ENCODE measurements at regions not wholly inside any gene's neighbourhood (a gene's known extent, or its start where the extent isn't known, plus 50 kb on each side); places are given as distances from the start of the nearest gene placed in this dataset.

GRCh38 chr22:48425641-48426040 is 1402.0 kb downstream of the BRD1 start:
- Histone ChIP-seq H3K27me3 (ENCODE audit: control insufficient read depth, insufficient read depth, low read length) (no peaks in the 10 kb centered on the region; the same call in 1 of the 2 replicates), H3K36me3 (ENCODE audit: control insufficient read depth, insufficient read depth, low read length) (no peaks in the 10 kb centered on the region), H3K4me1 (ENCODE audit: control insufficient read depth, insufficient read depth, low read length) (no peaks in the 10 kb centered on the region), H3K9me3 (ENCODE audit: control insufficient read depth, insufficient read depth, low read depth, low read length) (no peaks in the 10 kb centered on the region), H3K27ac (ENCODE audit: low read length) (no peak overlapping the region), H3K4me3 (ENCODE audit: low read depth in 2 of 2, low read length in 2 of 2) (no peak overlapping the region)
- ATAC-seq (no peak), DNase-seq (ENCODE audit: low read depth, low spot score) (no peak)
- TF ChIP-seq SIN3A (IDR thresholded peaks at IDR 0.05; ENCODE audit: borderline replicate concordance, insufficient read depth, low read depth, low read length) (no peak), POLR2AphosphoS5 (IDR thresholded peaks at IDR 0.05; ENCODE audit: low read depth, low read length) (no peak), REST (IDR thresholded peaks at IDR 0.05; ENCODE audit: insufficient read depth in 1 of 2, low read depth in 2 of 2, low read length in 1 of 2) (no peak), TCF7L2 (IDR thresholded peaks at IDR 0.05; ENCODE audit: low read depth, low read length) (no peak)
- POLR2A ChIA-PET, result no interaction called here
- intact Hi-C loops (cut with micrococcal nuclease; ENCODE audit: unreplicated experiment) (no loop called here), in situ Hi-C loops (cut with HindIII; ENCODE audit: low pct_unique_long_range_greater_than_20kb, low sequenced_read_pairs) (no loop called here)
- CTCF ChIA-PET, result no interaction called here
- BruUV-seq (replicated peaks), result no TSS peak

- ATAC-seq (no peak), DNase-seq (ENCODE audit: low read depth, low spot score) (no peak)
- H3K9me3 ChIP-seq (ENCODE audit: control insufficient read depth, insufficient read depth, low read depth, low read length), result no peaks in the 10 kb centered on the region
- no peaks in the 10 kb centered on the region for H3K4me1 ChIP-seq (ENCODE audit: control insufficient read depth, insufficient read depth, low read length)
- intact Hi-C loops (cut with micrococcal nuclease; ENCODE audit: unreplicated experiment), result no loop called here
- H3K27me3 ChIP-seq (ENCODE audit: control insufficient read depth, insufficient read depth, low read length), result no peaks in the 10 kb centered on the region; the same call in 1 of the 2 replicates
- no TSS peak for BruUV-seq (replicated peaks)
- H3K27ac ChIP-seq (ENCODE audit: low read length), result no peak overlapping the region
- TF ChIP-seq POLR2AphosphoS5 (IDR thresholded peaks at IDR 0.05; ENCODE audit: low read depth, low read length) (no peak), SIN3A (IDR thresholded peaks at IDR 0.05; ENCODE audit: borderline replicate concordance, insufficient read depth, low read depth, low read length) (no peak), TCF7L2 (IDR thresholded peaks at IDR 0.05; ENCODE audit: low read depth, low read length) (no peak), REST (IDR thresholded peaks at IDR 0.05; ENCODE audit: insufficient read depth in 1 of 2, low read depth in 2 of 2, low read length in 1 of 2) (no peak), CTCF (IDR thresholded peaks at IDR 0.05) (no peak)
- no peaks in the 10 kb centered on the region for H3K36me3 ChIP-seq (ENCODE audit: control insufficient read depth, insufficient read depth, low read length)
- in situ Hi-C loops (cut with HindIII; ENCODE audit: low pct_unique_long_range_greater_than_20kb, low sequenced_read_pairs), result no loop called here
- ChIA-PET POLR2A (no interaction called here), CTCF (no interaction called here)
- no peak overlapping the region for H3K4me3 ChIP-seq (ENCODE audit: low read depth in 2 of 2, low read length in 2 of 2)
These were observed 1402.6 kb downstream of the BRD1 start for GRCh38 chr22:48425091-48425506.

All from Panc1 (cell line).